Inflammatory macrophage (primary cell): ENCODE measurements at regions not wholly inside any gene's neighbourhood (a gene's known extent, or its start where the extent isn't known, plus 50 kb on each side); places are given as distances from the start of the nearest gene placed in this dataset.

Source experiments
- DNase-seq, 2 donors: peaks; one replicate each; pipeline ENCODE4 v3.0.0-alpha.2; 2020 to 2022

- DNase-seq, result no peak
These were observed 958.5 kb upstream of the MIR17HG start for GRCh38 chr13:90388887-90389452.

GRCh38 chr13:90389537-90389936, 958.0 kb upstream of the MIR17HG start:
- DNase-seq, result no peak

- DNase-seq, result no peak
These were observed 954.1 kb upstream of the MIR17HG start for GRCh38 chr13:90393408-90393807.

- no peak for DNase-seq
These were observed 952.1 kb upstream of the MIR17HG start for GRCh38 chr13:90395348-90395747.

GRCh38 chr13:90395846-90396245, 951.6 kb upstream of the MIR17HG start:
- DNase-seq, result no peak

- DNase-seq, result no peak
These were observed 951.2 kb upstream of the MIR17HG start for GRCh38 chr13:90396266-90396665.

- no peak for DNase-seq
These were observed 950.0 kb upstream of the MIR17HG start for GRCh38 chr13:90397503-90397902.

- no peak for DNase-seq
These were observed 947.1 kb upstream of the MIR17HG start for GRCh38 chr13:90400372-90400771.

- no peak for DNase-seq
These were observed 946.3 kb upstream of the MIR17HG start for GRCh38 chr13:90401150-90401549.

GRCh38 chr13:90402102-90402501, 945.4 kb upstream of the MIR17HG start:
- no peak for DNase-seq

GRCh38 chr13:90402613-90403012, 944.9 kb upstream of the MIR17HG start:
- no peak for DNase-seq

- no peak for DNase-seq
These were observed 944.0 kb upstream of the MIR17HG start for GRCh38 chr13:90403330-90404082.

GRCh38 chr13:90405301-90405700, 942.2 kb upstream of the MIR17HG start:
- no peak for DNase-seq

- no peak for DNase-seq
These were observed 934.5 kb upstream of the MIR17HG start for GRCh38 chr13:90412980-90413379.

- no peak for DNase-seq
These were observed 933.9 kb upstream of the MIR17HG start for GRCh38 chr13:90413548-90413947.

GRCh38 chr13:90414691-90415596, 932.5 kb upstream of the MIR17HG start:
- no peak for DNase-seq

- DNase-seq, result no peak
These were observed 931.6 kb upstream of the MIR17HG start for GRCh38 chr13:90415902-90416301.

- no peak for DNase-seq
These were observed 931.0 kb upstream of the MIR17HG start for GRCh38 chr13:90416519-90416918.

GRCh38 chr13:90416938-90417337, 930.5 kb upstream of the MIR17HG start:
- DNase-seq, result no peak

GRCh38 chr13:90420683-90421082, 926.8 kb upstream of the MIR17HG start:
- no peak for DNase-seq

- DNase-seq, result no peak
These were observed 919.9 kb upstream of the MIR17HG start for GRCh38 chr13:90427322-90428272.

GRCh38 chr13:90428522-90429210, 918.8 kb upstream of the MIR17HG start:
- DNase-seq, result no peak
